ENCODE measurements at regions not wholly inside any gene's neighbourhood (a gene's known extent, or its start where the extent isn't known, plus 50 kb on each side); places are given as distances from the start of the nearest gene placed in this dataset.

GRCh38 chr3:187836823-187837770 lies 91.8 kb upstream of the BCL6 start:
- Histone ChIP-seq H4K91ac (ENCODE audit: insufficient read length, low read depth, low read length) (no peak overlapping the region), H4K8ac (replicated peaks; ENCODE audit: insufficient read length, low read depth, low read length) (no peak overlapping the region), H3K56ac (ENCODE audit: insufficient read length, low read depth, low read length) (no peak overlapping the region), H3K27ac (ENCODE audit: insufficient read length, low read depth, low read length) (no peak overlapping the region), H3K79me1 (ENCODE audit: insufficient read depth, low read depth, low read length, poor library complexity, severe bottlenecking) (no peaks in the 10 kb centered on the region), H3K18ac (ENCODE audit: insufficient read length, low read depth, low read length) (no peak overlapping the region), H2AFZ (ENCODE audit: low read length) (no peak overlapping the region), H3K4ac (ENCODE audit: low read depth, low read length) (no peak overlapping the region), H3T11ph (ENCODE audit: low read length) (no peak overlapping the region), H2BK12ac (ENCODE audit: insufficient read length, low read depth, low read length) (no peak overlapping the region), H3K4me1 (ENCODE audit: insufficient read depth, low read length) (no peaks in the 10 kb centered on the region), H3K4me2 (ENCODE audit: insufficient read depth, insufficient read length, low read length) (no peak overlapping the region), H3K23me2 (ENCODE audit: insufficient read length, low read depth, low read length, poor library complexity, severe bottlenecking) (no peaks in the 10 kb centered on the region), H2BK5ac (ENCODE audit: insufficient read length, low read length) (no peak overlapping the region), H3K23ac (ENCODE audit: insufficient read length, low read depth, low read length) (no peak overlapping the region), H3K14ac (ENCODE audit: insufficient read depth, low read length) (no peak overlapping the region), H3K9ac (ENCODE audit: extremely low read depth, insufficient read length, low read length) (no peak overlapping the region), H3K27me3 (ENCODE audit: insufficient read depth, low read length) (no peaks in the 10 kb centered on the region), H3K79me2 (ENCODE audit: insufficient read depth, low read length) (no peaks in the 10 kb centered on the region), H4K20me1 (ENCODE audit: control insufficient read depth, insufficient read depth, insufficient read length) (no peaks in the 10 kb centered on the region), H2AK5ac (ENCODE audit: insufficient read length, low read length) (no peak overlapping the region), H3K9me3 (ENCODE audit: control insufficient read depth, low read depth, low read length) (no peaks in the 10 kb centered on the region), H2BK15ac (ENCODE audit: low read depth, low read length) (no peak overlapping the region), H4K5ac (ENCODE audit: insufficient read length, low read depth, low read length) (no peak overlapping the region), H2BK120ac (ENCODE audit: low read depth, low read length, poor library complexity, severe bottlenecking) (no peak overlapping the region), H2BK20ac (ENCODE audit: low read depth, low read length, poor library complexity, severe bottlenecking) (no peak overlapping the region)
- DNase-seq, result no peak
- no peak for TF ChIP-seq CTCF (conservative IDR thresholded peaks at IDR 0.05)
- Mint-ChIP-seq H3K36me3 (ENCODE audit: insufficient read depth in 1 of 3, low read depth in 3 of 3) (peaks cover 0 to 5% (median 0%) of the 10 kb centered on the region in 3 experiments; a peak in 2 of 7 replicates), H3K4me1 (peaks cover 16 to 19% of the 10 kb centered on the region in 2 experiments; a peak in 3 of 4 replicates), H3K27ac (no peak overlapping the region), H3K9me3 (peaks cover 0 to 5% of the 10 kb centered on the region in 2 experiments; a peak in 1 of 5 replicates), H3K27me3 (ENCODE audit: low read depth) (no peaks in the 10 kb centered on the region), H3K4me3 (no peak overlapping the region)
- no CpG with 5 or more reads among the region's 8 CpGs for WGBS (ENCODE audit: extremely low coverage, insufficient read length, low lambda C conversion rate)

Measured in H9 (cell line).